ENCODE measurements at regions not wholly inside any gene's neighbourhood (a gene's known extent, or its start where the extent isn't known, plus 50 kb on each side); places are given as distances from the start of the nearest gene placed in this dataset.

DNA sequence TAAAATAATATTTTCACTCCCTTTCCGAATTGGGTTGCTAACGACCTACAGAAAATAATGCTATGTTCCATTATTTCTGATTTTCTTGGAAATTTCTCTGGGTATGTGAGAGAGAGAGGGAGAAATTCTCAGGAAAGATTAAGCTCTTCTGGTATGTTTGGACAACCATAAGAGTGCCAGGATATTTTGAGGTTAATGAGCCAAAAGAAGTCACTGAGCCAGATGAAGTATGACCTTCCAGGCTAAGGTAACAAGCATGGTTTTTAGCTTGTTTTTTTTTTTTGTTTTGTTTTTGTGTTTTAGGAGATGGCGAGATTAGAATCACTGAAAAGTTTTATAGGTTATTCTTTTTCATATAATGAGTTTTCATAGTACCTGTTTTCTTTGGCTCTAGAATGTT, 171.0 kb upstream of the FOXP2 start:
- TF ChIP-seq, protein P1, sequence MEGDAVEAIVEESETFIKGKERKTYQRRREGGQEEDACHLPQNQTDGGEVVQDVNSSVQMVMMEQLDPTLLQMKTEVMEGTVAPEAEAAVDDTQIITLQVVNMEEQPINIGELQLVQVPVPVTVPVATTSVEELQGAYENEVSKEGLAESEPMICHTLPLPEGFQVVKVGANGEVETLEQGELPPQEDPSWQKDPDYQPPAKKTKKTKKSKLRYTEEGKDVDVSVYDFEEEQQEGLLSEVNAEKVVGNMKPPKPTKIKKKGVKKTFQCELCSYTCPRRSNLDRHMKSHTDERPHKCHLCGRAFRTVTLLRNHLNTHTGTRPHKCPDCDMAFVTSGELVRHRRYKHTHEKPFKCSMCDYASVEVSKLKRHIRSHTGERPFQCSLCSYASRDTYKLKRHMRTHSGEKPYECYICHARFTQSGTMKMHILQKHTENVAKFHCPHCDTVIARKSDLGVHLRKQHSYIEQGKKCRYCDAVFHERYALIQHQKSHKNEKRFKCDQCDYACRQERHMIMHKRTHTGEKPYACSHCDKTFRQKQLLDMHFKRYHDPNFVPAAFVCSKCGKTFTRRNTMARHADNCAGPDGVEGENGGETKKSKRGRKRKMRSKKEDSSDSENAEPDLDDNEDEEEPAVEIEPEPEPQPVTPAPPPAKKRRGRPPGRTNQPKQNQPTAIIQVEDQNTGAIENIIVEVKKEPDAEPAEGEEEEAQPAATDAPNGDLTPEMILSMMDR (conservative IDR thresholded peaks at IDR 0.05) = no peak
- H3K27ac ChIP-seq = no peak overlapping the region

DNA sequence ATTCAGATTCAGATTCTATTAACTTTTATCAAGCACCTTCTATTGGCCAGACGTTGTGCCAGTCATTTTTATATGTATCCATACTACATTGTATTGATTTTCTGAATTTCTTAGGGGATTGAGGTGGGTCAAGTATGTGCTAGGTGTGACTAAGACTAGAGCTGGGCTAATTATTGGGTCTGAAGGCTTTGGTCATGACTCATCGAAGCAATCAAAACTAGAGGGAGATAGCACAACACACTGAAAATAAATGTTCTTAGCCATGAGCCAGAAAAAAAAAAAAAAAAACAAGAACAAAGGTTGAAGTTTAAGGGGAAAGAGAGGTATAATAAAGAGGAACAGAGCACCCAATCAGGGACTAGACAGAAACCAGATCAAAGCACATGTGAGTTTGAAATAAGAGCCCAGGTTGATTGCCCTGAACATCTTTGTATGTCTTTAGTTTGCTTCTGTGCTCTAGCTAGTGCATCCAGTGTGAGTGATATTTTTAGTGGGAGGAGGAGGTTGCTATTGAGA, 171.6 kb upstream of the FOXP2 start:
- TF ChIP-seq, protein P1 (conservative IDR thresholded peaks at IDR 0.05) = no peak
- no peak overlapping the region for H3K27ac ChIP-seq

DNA sequence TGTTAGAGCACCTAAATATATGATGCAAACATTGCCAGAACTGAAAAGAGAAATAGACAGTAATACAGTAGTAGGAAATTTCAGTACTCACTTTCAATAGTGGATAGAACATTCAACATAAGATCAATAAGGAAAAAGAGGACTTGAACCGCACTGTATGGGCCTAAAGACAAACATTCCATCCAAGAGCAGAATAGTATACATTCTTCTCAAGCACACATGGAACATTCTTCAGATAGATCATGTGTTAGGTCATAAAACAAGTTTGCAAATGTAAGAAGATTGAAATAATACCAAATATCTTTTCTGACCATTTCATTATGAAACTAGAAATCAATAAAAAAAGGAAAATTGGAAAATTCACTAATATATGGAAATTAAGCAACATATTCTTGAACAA, 185.4 kb upstream of the FOXP2 start:
- TF ChIP-seq, protein P1 (conservative IDR thresholded peaks at IDR 0.05) = no peak
- H3K27ac ChIP-seq = no peak overlapping the region

DNA sequence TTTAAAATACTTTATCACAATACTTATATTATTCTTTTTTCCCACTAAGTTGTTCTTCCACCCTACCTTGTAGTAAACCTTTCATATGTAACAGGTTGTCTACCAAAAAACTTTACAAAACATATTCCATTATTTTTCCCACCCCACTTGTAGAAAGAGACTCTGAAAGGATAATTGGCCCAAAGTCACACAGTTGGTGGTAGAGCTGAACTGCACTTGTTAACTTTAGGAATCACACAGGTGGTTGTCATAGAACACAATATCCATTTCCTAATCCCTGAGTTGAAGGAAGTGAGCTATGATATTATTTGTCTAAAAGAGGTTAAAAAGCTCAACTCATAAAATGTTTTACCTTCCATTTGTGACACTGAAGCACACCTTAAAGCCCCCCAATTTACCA, 188.8 kb upstream of the FOXP2 start:
- H3K27ac ChIP-seq = no peak overlapping the region
- TF ChIP-seq, protein P1 (conservative IDR thresholded peaks at IDR 0.05) = no peak

DNA sequence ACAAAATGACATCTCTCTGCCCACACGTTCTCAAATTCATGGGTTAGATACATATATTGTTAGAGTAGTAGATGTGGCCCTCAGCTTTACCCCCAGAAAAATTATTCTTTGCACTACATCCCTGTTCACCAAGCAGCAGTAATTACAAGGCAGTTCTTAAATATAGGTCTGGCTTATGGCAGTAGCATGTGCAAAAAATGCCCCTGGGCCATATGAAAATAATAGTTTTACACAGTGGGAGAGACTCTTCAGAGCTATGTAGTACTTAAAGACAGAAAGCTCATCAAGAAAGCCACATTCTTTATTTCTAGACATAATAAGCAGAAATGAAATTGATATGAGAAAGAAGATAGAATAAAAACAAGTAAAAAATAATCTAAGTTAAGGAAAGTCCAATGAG, 196.3 kb upstream of the FOXP2 start:
- TF ChIP-seq, protein P1 (conservative IDR thresholded peaks at IDR 0.05) = no peak

DNA sequence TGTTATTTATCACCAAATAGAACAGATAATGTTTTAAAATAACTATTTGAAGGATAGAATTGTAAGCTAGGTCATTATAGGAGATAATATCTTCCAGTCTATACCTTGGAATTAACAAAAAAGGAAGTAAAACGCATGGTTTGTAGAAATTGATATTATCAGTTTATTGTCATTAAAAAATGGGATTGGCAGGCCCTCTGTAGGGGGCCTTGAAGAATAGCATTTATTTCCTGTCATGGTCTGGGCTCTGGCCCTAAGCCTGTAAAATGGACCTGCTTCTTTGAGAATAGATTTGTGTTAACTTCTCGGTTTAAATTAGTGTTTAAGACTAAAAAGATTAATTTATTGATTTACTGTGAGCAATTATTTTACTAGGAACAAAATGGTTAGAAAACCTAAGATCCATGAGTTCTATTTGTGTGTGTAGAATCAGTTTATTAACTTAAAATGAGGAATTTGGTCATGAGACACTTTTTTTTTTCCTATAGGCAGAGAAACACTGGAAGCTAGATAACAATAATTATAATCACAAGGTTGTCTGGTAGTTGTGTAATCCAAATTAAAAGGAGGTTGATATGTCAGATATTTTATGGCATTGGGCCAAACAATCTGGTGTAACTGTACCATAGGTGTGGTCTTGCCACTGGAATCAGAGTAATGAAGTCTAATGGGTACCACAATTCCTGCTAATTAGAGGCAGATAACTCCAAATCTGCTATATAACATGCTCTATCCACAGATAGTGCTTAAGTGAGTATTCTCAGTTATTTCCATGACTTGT, 197.4 kb upstream of the FOXP2 start:
- TF ChIP-seq, protein P1 (conservative IDR thresholded peaks at IDR 0.05) = no peak
- no peak overlapping the region for H3K27ac ChIP-seq

More for the DNA sequence above, 196.3 kb upstream of the FOXP2 start:
- no peak overlapping the region for H3K27ac ChIP-seq

DNA sequence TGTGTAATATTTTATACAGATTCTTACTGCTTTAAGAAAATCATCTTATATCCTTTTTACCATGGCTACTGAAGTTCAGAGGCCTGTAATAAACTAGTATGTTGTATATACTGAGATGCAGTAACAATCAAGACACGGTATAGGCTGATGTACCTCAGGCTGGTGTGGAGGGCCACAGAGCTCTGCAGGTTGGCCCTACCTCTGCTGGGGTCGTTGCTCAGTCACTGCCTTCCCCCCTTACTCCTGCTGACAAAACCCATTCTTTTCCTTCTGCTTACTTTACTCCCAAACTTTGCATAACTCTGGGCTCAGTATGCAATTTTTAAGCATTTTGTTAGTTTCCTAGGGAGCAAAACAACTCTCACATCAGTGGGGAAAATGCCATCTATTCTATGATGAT, 200.1 kb upstream of the FOXP2 start:
- TF ChIP-seq, protein P1 (conservative IDR thresholded peaks at IDR 0.05) = no peak
- H3K27ac ChIP-seq = no peak overlapping the region
